GM19043 (cell line): ENCODE measurements at regions not wholly inside any gene's neighbourhood (a gene's known extent, or its start where the extent isn't known, plus 50 kb on each side); places are given as distances from the start of the nearest gene placed in this dataset.

Experiments
- ATAC-seq: cut with Tn5 transposase; IDR thresholded peaks from one replicate; pipeline ENCODE4 v1.9.1; 2021; ENCODE audit warnings: low read depth; ENCODE audit not compliant: unreplicated experiment

GRCh38 chr14:29518335-29518734, 409.3 kb downstream of the PRKD1 start:
- ATAC-seq = no peak

- ATAC-seq = no peak
Observed at GRCh38 chr14:29521526-29522137, 406.0 kb downstream of the PRKD1 start.
